ENCODE measurements at regions not wholly inside any gene's neighbourhood (a gene's known extent, or its start where the extent isn't known, plus 50 kb on each side); places are given as distances from the start of the nearest gene placed in this dataset.

DNA sequence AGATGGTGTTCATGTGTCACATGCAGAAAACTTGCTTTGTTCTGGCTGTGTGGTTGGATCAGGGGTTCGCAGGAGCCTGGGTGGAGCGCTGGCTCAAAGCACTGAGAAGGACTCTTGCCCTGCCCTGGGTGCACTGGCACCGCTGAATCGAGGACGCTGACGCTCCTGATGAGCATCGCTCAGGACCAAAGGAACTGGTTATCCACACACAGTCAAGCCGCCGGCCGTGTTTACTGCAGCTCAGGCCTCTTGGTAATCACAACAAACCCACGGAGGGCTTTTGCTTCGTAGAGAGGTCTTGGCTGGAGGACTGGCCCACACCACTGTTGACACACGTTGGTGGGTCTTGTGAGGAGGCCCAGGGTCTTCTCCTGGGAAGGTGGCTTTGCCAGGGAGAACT is 299.4 kb upstream of the IRX2 start:
- H3K36me3 ChIP-seq = no peaks in the 10 kb centered on the region
- TF ChIP-seq Cebpa-rat (IDR thresholded peaks at IDR 0.05) = no peak

DNA sequence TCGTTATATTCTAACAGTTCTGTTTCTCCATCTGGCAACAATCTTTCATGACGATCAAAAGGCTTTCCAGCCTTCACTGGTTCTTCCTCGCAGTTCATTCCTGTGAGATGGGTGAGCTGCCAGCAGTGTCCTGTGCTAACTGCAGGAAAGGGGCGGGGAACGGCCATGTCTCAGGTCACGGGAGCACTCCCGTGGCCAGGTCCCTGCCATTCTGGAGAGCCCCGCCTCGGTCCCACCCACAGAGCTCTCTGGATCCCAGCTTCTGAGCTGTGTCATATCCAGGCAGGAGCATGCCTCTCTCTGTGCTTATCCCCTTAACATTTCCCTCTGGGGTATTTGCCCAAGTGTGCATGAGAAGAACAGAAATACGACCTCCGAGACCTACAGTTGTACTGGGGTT is 297.8 kb upstream of the IRX2 start:
- no peak overlapping the region for H3K27ac ChIP-seq
- no peaks in the 10 kb centered on the region for H4K20me1 ChIP-seq
- H3K4me1 ChIP-seq = no peaks in the 10 kb centered on the region
- TF ChIP-seq Cebpa-rat (IDR thresholded peaks at IDR 0.05) = no peak
- no peak overlapping the region for H3K9ac ChIP-seq
- no peaks in the 10 kb centered on the region for H3K36me3 ChIP-seq
- no peak overlapping the region for H3K4me3 ChIP-seq
- H3K9me3 ChIP-seq = peaks cover 9% of the 10 kb centered on the region; the same call in 1 of the 2 replicates
- no peaks in the 10 kb centered on the region for H3K27me3 ChIP-seq
- H3K4me2 ChIP-seq = no peak overlapping the region

More for the DNA sequence above, 299.4 kb upstream of the IRX2 start:
- no peak overlapping the region for H3K27ac ChIP-seq
- no peaks in the 10 kb centered on the region for H3K27me3 ChIP-seq
- no peak overlapping the region for H3K4me3 ChIP-seq
- no peak overlapping the region for H3K9ac ChIP-seq
- H3K9me3 ChIP-seq = peaks cover 9% of the 10 kb centered on the region; the same call in 1 of the 2 replicates
- H3K4me1 ChIP-seq = no peaks in the 10 kb centered on the region
- H3K4me2 ChIP-seq = no peak overlapping the region
- H4K20me1 ChIP-seq = no peaks in the 10 kb centered on the region

DNA sequence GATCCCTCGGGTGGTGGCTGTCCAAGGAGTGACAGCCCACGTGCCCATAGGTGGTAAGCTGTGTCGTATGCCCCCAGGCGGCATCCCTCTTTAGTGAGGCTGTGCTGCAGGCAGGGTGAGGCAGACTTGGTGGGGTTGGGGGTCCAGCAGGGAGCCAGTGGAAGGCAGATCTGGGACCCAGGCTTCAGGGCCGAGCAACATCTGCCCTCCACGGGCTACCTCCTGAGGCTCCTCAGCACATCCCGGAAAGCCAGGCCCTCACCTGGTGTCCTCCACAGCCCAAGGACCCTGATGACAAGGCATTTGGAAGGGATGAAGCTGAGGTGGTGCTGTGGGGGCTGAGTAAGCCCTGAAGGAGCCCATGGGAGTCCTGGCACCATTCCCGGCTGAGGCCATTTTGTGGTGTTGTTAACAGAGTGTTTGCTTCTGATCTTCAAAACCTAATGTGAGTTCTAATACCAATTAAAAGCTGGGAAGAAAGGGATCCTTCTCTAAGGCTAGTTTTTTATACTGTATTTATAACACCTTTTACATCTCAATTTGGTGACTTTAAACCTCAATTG is 295.8 kb upstream of the IRX2 start:
- no peak for TF ChIP-seq Cebpa-rat (IDR thresholded peaks at IDR 0.05)
- Histone ChIP-seq H3K9me3 (peaks cover 13% of the 10 kb centered on the region), H3K27ac (no peak overlapping the region), H3K36me3 (no peaks in the 10 kb centered on the region), H3K4me2 (no peak overlapping the region), H3K9ac (no peak overlapping the region), H4K20me1 (no peaks in the 10 kb centered on the region), H3K4me3 (no peak overlapping the region), H3K27me3 (no peaks in the 10 kb centered on the region), H3K4me1 (no peaks in the 10 kb centered on the region)

DNA sequence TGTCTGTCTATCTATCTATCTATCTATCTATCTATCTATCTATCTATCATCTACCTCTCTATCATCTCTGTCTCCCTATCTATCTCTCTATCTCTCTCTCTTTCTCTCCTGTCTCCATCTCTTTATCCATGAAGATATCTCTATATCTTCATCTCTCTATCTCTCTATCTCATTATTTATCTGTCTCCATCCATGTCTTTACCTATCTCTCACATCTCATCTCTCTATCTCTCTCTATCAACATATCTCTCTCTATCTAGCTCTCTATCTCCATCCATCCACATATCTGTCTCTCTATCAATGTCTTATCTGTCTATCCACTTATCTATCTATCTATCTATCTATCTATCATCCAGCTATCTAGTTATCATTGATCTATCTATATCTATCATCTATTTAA is 292.1 kb upstream of the IRX2 start:
- Histone ChIP-seq H3K27me3 (no peaks in the 10 kb centered on the region), H3K4me3 (no peak overlapping the region), H3K4me1 (no peaks in the 10 kb centered on the region), H3K4me2 (no peak overlapping the region), H3K27ac (no peak overlapping the region), H3K9ac (no peak overlapping the region), H4K20me1 (no peaks in the 10 kb centered on the region), H3K36me3 (no peaks in the 10 kb centered on the region), H3K9me3 (peaks cover 3% of the 10 kb centered on the region; the same call in 1 of the 2 replicates)
- TF ChIP-seq Cebpa-rat (IDR thresholded peaks at IDR 0.05) = no peak

DNA sequence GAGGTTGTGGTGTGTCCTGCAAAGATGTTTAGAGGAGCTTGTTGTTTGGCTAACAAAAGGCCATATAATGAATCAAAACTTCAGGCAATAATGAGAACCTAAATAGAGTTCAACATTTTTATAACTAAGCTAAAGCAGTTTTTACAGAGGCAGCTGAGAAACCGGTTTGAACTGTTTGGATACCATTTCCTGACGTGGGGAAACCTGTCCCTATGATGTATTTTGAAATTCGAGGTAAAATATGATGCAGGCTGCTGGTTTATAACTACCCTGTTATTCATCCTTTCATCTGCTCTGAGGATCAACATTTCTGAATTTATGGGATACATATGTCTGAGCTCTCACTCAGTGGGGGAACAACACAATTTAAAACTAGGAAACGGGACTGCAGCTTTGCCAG is 289.5 kb upstream of the IRX2 start:
- no peaks in the 10 kb centered on the region for H3K4me1 ChIP-seq
- H3K27me3 ChIP-seq = no peaks in the 10 kb centered on the region
- H3K9me3 ChIP-seq = peaks cover 3% of the 10 kb centered on the region; the same call in 1 of the 2 replicates
- no peak overlapping the region for H3K4me2 ChIP-seq
- no peaks in the 10 kb centered on the region for H4K20me1 ChIP-seq
- H3K27ac ChIP-seq = no peak overlapping the region
- H3K4me3 ChIP-seq = no peak overlapping the region
- TF ChIP-seq Cebpa-rat (IDR thresholded peaks at IDR 0.05) = no peak
- H3K9ac ChIP-seq = no peak overlapping the region
- no peaks in the 10 kb centered on the region for H3K36me3 ChIP-seq

DNA sequence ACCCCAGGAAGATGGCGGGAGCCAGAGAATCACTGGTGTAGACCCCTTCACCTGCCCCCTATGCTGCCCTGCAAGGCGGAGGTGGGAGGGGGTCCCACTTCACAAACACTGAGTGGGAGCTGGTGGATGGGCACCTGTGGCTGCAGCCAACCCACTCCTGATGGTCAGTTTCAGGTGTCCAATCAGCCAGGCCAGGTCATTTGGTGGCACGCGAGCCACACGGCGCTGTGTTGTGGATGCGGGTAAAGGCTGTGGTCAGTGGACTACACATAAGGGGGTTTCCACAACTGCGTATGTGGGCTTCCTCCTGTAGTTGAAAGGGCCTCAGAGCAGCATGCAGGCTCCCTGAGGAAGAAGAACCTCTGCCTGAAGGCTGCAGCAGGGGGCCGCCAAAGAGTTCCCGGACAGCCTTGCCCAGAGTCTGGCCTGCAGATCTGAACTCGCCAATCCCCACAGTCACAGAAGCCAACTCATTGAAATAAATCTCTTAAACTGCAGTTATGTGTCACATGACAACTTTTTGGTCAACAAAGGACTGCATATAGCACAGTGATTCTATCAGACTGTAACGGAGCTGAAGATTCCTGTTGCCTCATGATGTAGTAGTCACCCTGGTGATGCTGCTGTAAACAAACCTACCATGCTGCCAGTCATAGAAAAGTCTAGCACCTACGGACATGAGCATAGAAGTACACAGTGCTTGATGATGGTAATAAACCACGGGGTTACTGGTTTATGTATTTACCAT is 284.7 kb upstream of the IRX2 start:
- no peaks in the 10 kb centered on the region for H4K20me1 ChIP-seq
- no peak overlapping the region for H3K27ac ChIP-seq
- no peaks in the 10 kb centered on the region for H3K27me3 ChIP-seq
- TF ChIP-seq Cebpa-rat (IDR thresholded peaks at IDR 0.05) = no peak
- no peaks in the 10 kb centered on the region for H3K9me3 ChIP-seq
- H3K36me3 ChIP-seq = no peaks in the 10 kb centered on the region
- H3K9ac ChIP-seq = no peak overlapping the region
- H3K4me1 ChIP-seq = no peaks in the 10 kb centered on the region
- no peak overlapping the region for H3K4me2 ChIP-seq
- H3K4me3 ChIP-seq = no peak overlapping the region

DNA sequence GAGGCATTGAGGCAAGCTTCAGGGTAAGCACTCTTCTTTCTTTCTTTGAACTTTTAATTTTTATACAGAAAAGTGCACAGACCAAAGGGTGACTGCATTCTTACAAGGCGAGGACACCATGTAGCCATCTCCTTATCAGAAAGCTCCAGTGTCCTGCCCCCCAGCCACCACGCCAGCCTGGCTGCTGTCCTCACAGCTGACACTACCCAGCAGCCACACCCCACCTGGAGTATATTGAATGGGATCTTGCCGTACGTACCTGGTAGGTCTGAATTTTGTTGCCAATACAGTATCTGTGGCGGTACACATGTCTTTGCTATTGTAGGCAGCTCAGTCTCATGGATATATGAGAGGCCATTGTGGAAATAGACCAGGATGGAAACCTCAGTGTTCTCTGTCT is 284.0 kb upstream of the IRX2 start:
- no peaks in the 10 kb centered on the region for H3K9me3 ChIP-seq
- H4K20me1 ChIP-seq = no peaks in the 10 kb centered on the region
- no peaks in the 10 kb centered on the region for H3K36me3 ChIP-seq
- no peak overlapping the region for H3K9ac ChIP-seq
- no peak overlapping the region for H3K4me2 ChIP-seq
- no peak for TF ChIP-seq Cebpa-rat (IDR thresholded peaks at IDR 0.05)
- no peaks in the 10 kb centered on the region for H3K27me3 ChIP-seq
- H3K27ac ChIP-seq = no peak overlapping the region
- no peaks in the 10 kb centered on the region for H3K4me1 ChIP-seq
- no peak overlapping the region for H3K4me3 ChIP-seq

DNA sequence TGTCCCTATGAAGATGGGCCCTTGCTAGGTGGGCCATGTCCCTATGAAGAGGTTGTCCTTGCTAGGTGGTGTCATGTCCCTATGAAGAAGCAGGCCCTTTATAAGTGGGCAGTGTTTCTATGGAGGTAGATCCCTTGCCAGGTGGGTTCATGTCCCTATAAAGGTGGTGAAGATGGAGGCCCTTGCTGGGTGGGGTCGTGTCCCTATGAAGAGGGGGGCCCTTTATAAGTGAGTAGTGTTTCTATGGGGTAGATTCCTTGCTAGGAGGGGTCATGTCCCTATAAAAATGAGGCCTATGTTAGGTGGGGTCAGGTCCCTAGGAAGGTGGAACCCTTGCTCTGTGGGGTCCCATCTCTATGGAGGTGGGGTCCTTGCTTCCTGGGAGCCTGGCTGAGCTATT is 283.4 kb upstream of the IRX2 start:
- Histone ChIP-seq H3K36me3 (no peaks in the 10 kb centered on the region), H3K27me3 (no peaks in the 10 kb centered on the region), H4K20me1 (no peaks in the 10 kb centered on the region), H3K4me1 (no peaks in the 10 kb centered on the region), H3K4me3 (no peak overlapping the region), H3K27ac (no peak overlapping the region), H3K9ac (no peak overlapping the region), H3K4me2 (no peak overlapping the region), H3K9me3 (no peaks in the 10 kb centered on the region)
- TF ChIP-seq Cebpa-rat (IDR thresholded peaks at IDR 0.05) = no peak

DNA sequence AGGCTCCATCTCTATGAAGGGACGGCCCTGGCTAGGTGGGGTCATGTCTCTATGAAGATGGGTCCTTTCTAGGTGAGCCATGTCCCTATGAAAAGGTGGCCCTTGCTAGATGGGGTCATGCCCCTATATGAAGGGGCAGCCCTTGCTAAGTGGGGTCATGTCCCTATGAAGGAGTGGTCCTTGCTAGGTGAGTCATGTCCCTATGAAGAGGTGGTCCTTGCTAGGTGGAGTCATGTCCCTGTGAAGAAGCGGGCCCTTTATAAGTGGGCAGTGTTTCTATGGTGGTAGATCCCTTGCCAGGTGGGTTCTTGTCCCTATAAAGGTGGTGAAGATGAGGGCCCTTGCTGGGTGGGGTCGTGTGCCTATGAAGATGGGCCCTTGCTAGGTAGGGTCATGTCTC is 283.0 kb upstream of the IRX2 start:
- H3K9ac ChIP-seq = no peak overlapping the region
- H3K9me3 ChIP-seq = no peaks in the 10 kb centered on the region
- no peak overlapping the region for H3K4me3 ChIP-seq
- H3K4me2 ChIP-seq = no peak overlapping the region
- H3K4me1 ChIP-seq = no peaks in the 10 kb centered on the region
- H3K27ac ChIP-seq = no peak overlapping the region
- no peaks in the 10 kb centered on the region for H3K36me3 ChIP-seq
- no peaks in the 10 kb centered on the region for H3K27me3 ChIP-seq
- TF ChIP-seq Cebpa-rat (IDR thresholded peaks at IDR 0.05) = no peak
- H4K20me1 ChIP-seq = no peaks in the 10 kb centered on the region

DNA sequence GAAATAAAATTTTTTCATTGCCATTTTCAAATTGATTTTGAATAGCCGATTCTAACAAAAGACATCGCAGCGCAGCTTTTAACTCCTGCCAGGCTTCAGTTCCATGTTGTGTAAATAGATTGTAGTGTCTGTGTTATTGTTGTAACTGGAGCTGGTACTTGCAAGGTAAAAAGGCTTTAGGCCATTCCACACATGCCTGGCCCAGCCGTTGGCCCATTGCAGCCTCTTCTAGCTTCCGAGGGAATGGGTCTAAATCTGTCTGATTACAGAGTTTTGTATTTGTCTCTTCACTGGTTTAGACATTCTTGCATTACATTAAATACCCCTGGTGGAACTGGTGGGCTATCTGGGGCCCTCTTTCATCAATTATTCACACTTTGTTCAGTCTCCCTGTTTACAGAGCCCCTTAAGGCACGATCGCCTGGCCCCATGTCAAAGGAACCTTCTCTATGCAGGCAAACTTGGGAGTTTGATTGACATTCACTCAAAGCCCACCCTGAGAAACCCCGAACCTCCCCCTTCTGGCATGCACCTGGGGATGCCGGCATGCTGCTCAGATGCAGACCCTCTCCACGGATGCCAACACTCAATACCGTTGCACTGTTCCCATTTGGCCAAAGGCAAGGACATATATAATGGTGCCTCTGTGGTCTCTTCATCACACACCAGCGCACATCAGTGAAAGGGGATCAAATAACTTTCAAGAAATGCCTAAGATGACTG is 281.7 kb upstream of the IRX2 start:
- Histone ChIP-seq H3K36me3 (no peaks in the 10 kb centered on the region), H3K4me1 (no peaks in the 10 kb centered on the region), H3K4me3 (no peak overlapping the region), H3K27ac (no peak overlapping the region), H3K9ac (no peak overlapping the region), H3K27me3 (no peaks in the 10 kb centered on the region), H3K9me3 (no peaks in the 10 kb centered on the region), H4K20me1 (no peaks in the 10 kb centered on the region), H3K4me2 (no peak overlapping the region)
- no peak for TF ChIP-seq Cebpa-rat (IDR thresholded peaks at IDR 0.05)

All from BLaER1 (cell line).